HG03103 (cell line): ENCODE measurements at regions not wholly inside any gene's neighbourhood (a gene's known extent, or its start where the extent isn't known, plus 50 kb on each side); places are given as distances from the start of the nearest gene placed in this dataset.
A peak's percentile ranks its signal among the peaks of the same experiment; 100 is the strongest.
"Not testable (repeated sequence)": the region's sequence is repeated elsewhere in the genome, so short reads cannot be mapped to it uniquely, and the experiment has no call there.

ENCODE experiments used
- ATAC-seq: cut with Tn5 transposase; IDR thresholded peaks from one replicate; pipeline ENCODE4 v1.9.1; 2021; ENCODE audit warnings: low read depth; ENCODE audit not compliant: unreplicated experiment

DNA sequence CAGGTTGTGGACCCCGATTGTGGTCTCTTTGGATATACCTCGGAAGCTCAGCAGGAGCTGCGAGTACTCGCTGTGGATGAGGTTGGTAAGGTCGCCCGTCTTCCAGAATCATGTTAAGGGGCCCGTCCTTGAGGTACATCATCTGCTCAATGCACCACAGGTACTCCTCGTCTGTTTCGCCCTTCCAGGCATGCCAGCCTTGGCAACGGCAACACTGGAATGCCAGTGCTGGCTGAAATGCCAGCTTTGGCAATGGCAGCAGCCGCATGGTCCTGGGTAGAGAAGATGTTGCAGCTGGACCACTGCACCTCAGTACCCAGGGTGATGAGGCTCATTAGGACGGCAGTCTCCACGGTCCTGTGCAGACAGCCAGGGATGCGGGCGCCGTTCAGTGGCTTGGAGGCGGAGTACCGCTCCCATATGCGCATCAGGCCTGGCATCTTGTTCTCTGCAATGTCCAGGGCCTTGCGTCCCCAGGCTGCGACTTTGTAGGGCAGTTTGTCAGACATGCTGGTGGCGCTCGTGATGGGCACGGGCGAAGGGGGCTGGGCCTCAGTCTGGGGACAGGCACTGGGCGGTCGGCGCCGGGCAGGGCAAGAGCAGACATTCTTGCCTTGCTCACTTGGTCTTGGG is 122.2 kb upstream of the NXPH2 start:
- ATAC-seq: no peak

DNA sequence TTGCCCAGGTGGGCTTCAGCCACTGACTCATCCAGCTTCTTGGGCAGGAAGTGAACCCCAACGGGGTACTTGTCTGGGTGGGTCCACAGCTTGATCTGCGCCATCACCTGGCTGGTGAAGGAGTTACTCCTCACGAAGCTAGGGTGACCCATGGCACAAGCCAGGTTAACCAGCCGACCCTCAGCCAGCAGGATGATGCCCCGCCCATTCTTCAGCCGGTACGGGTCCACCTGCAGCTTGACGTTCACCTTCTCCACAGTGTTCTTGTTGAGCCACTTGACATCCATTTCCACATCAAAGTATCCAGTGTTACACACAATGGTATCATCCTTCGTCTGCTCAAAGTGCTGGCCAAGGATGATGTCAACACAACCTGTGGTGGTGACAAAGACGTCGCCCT is 121.3 kb upstream of the NXPH2 start:
- no peak for ATAC-seq

DNA sequence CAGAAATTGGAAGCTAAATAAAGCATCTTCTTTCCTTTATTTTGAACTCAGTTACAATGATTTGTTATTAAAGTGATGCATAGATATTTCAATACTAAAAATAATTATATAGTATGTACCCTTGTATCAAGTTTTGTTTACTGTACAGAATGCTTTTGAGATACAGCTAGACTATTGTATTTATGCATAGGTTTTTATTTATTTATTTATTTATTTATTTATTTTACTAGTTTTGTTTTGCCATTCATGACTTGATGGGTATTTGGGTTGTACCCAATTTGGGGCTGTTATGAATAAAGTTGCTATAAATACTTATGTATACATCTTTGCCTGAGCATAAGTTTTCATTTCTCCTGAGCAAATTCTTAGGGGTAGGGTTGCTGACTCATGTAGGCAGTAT is 118.7 kb upstream of the NXPH2 start:
- no peak for ATAC-seq

DNA sequence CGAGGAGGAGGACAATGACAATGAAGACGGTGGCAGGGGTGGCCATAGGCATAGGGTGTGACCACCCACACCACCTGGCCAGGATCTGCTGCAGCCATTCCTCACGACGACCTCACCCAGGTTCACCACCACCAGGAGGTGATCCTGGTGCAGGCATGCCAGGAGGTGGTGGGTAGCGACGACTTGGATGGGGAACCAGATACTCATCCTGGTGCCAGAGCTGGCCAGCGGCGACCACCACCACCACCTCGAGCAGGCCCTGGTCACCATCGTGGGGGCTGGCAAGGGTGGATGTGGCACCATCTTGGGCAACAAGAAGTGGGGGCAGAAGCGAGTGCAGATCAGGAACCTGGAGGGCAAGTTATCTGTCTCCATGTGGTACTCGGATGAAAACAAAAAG is 117.1 kb upstream of the NXPH2 start:
- ATAC-seq: no peak

DNA sequence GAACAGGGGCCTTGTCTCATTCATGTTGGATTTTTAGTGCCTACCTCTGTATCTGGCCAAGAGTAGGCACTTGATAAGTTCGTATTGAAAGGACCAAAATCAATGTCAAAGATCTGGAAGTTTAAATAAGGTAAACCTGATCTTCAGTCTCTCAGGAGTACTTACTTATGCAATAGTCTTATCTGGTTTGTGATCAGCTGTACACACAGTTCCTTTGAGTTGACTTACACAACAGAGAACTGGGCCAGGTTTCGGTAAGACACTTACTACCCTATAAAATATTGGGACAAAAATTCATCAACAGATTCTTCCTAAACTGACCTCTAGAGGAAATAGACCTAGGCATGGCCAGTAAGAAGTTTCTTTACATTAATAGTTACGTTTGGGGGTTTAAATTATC is 113.6 kb upstream of the NXPH2 start:
- ATAC-seq: no peak

DNA sequence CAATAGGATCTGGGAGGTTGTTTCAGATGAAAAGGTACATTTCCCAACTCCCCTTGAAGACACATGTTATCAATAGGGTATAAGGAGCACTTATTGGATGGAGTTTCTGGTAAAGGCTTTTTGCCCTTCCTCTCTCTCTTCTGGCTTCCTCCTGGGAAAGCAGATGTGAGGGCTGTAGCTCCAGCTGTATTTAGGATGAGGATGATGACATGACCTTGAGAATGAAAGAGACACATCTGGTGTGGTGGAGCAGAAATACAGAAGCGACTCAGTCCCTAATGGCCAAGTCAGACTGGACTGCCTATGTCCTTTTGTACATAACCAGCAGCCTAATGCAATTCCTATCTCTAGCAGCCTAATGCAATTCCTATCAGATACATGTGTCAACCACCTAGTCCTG is 100.9 kb upstream of the NXPH2 start:
- ATAC-seq: no peak

DNA sequence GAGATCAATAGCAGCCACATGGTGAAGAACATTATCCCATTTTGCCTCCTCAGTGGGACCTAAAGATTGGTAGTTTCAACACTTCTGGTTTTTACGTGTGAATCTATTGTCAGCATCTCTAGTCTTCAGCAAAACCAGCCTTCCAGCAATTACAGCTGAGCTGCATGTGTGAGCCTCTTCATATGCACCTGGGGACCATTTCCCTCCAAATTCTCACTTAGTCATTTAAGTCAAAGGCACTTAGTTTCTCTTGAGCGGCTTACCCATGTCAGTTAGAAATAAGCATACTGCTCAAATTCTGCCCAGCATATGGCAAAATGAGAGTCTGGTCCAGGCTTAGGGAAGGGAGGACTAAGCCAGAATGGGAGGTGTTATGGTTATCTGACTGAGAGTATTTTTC is 99.7 kb upstream of the NXPH2 start:
- no peak for ATAC-seq

DNA sequence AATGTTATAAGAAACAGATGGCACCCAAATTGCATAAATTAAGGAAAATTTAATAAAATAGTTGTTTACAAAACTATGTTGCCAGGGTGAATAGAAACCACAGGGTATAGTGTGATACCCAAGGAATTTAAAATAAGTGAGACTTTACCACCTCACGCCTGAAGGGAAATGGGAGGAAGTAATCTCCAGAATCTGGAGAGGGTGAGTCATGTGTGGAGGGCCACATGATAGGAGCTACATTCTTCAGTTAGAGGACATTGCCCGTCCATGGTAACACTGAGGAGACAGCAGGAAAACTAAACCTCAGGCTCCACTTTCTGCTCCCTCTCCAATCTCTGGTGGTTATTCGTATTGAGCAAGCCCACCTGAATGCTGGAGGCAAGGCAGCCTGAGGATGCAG is 97.2 kb upstream of the NXPH2 start:
- no peak for ATAC-seq

DNA sequence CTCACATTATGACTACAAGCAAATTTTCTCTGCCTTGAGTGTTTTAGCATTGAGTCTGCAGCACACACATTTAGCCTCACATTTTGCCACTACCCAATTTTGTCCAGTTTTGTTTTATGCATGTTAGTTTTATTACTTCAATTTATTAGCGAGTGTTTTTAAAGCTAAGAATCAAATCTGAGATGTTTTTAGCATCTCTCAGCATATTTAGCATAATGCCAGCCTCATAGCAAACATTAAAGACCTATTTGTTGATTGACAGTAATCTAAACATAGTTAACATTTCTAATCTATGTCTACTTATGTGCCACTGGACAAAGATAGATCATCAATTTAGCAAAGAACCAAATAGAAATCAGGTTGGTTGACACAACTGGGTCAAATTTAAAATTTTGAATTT is 94.1 kb upstream of the NXPH2 start:
- no peak for ATAC-seq

DNA sequence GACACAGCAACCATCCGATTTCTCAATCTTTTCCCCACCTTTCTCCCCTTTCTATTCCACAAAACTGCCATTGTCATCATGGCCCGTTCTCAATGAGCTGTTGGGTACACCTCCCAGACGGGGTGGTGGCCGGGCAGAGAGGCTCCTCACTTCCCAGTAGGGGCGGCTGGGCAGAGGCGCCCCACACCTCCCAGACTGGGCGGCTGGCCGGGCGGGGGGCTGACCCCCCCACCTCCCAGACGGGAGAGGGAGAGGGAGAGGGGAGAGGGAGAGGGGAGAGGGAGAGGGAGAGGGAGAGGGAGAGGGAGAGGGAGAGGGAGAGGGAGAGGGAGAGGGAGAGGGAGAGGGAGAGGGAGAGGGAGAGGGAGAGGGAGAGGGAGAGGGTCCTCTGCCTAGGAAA is 91.9 kb upstream of the NXPH2 start:
- ATAC-seq: not testable (repeated sequence)

DNA sequence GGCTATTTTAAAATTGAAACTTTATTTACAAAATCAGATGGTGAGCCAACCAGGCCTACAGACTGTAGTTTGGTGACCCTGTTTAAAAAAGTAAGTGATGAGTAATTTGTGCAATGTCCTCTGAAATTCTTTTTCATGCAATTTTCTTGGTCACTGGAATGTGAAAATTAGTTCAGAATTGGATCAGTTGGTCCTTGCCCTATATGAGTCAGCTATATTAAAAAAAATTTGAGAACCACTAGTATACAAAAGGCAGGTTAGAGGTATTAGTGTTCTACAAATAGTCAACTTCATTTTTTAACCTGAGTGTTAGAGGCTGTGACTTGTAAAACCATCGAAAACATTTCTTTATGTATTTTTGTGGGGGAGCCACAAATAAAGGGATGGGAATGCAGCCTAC is 91.1 kb upstream of the NXPH2 start:
- no peak for ATAC-seq

DNA sequence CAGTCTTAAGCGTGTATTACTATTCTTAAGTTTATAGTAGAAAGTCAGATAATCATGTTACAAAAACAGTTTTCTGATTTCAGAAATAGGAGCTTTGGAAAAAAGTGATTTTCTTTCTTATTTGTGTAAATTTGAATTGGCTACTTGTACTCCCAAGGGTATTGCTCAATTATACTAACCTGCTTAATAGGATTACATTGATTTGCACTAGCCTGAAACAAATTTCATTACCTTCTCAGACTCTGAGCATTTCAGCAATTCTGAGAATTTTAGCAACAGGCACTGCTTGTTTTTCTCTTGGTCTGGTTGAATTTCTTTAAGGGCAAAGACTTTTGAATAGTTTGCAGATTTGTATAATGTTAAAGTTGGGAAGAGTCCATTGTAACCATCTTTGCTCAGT is 87.2 kb upstream of the NXPH2 start:
- ATAC-seq: no peak

DNA sequence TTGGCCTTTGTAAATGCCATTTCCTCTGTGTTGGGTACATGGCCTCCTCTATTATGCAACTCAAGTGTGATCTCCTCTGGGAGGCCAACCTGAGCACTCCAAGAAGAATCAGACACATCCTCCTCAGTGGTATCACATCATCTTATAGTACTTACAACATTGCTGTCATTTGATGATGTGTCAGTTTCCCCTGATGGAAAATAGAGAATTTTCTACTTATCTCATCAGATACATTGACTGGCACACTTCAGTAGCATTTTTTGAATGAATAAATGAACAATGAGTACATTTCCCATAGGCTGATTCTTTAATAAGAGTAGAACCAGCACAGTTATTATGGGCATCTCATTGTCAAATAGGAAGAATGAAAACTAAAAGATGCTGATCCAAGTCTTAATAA is 86.6 kb upstream of the NXPH2 start:
- no peak for ATAC-seq

DNA sequence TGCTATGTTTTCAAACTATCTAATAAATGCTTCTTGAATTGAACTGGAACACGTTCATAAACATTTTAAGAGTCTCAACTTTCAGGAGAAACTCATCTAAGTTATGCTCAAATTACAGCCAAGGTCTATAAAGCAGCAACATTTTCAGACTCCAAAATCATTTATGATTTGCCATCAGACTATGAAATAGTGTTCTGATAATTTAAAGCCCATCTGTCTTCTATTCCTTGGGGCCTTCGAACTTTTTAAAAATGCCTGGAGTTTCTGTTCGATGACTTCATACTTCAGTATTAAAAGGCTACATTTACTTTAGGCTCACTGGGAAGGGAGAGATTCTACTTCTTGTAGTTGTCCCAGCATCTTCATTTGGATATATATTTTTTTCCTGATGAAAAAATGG is 73.6 kb upstream of the NXPH2 start:
- ATAC-seq: no peak

DNA sequence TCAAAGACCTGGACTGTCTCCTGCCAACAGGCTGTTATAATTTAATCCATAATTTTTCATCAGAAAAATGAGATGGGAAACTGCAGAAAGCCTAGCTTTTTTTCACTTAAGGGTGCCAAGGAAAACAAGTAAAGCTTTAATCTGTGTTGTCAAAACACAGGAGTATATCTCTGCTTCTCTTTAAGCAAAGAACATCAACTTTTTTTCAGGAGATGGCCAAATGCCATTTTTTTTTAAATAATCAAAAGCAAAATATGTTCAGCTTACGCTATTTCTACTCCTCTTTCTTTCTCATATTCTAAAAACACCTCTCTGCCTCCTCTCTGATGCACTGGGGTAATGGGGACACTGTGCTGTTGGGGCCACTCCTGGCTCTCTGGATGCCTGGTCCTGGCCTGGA is 73.1 kb upstream of the NXPH2 start:
- ATAC-seq: no peak

DNA sequence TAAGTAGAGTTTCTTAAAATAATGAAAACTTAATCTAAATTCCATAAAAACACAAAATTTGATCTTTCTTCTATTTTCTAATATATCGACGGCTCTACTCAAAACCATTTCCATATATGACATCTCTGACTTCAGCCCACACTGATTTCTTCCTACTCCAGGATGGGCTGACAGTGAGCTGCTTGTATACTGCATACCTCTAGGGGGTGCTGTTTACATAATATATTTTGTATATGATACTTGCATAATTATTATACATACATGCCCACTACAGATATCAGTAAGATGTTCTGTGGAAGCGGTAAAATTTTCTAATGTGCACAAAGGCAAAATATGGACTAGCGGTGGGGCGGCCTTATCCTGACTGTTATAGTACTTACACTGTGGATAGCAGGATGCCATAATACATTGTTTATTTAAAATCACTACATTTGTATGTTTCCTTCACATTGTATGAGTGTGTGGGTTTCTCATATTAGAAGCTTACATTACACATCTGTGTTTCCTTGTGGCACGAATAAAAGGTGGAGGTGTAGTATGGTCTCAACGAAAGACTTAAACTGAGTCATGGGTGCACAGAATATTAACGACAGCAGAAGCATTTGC is 66.1 kb upstream of the NXPH2 start:
- ATAC-seq: peak; percentile 93

DNA sequence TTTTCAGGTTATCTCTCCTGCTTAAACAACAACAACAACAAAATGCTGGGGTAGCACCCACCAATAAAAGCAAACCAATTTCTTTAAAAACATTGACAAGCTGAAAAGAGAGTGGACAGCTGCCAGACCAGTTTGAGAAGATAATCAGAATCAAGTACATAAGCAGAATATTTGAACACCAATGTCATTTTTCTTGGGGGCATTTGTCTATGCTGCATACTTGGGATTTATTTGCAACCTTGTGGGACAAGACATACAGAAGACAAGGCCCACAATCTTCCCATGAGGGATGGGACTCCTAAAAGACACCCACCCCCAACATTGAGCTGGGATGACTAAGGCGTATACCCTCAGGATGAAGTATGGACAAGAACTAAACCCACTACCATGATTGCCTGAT is 62.2 kb upstream of the NXPH2 start:
- ATAC-seq: no peak

DNA sequence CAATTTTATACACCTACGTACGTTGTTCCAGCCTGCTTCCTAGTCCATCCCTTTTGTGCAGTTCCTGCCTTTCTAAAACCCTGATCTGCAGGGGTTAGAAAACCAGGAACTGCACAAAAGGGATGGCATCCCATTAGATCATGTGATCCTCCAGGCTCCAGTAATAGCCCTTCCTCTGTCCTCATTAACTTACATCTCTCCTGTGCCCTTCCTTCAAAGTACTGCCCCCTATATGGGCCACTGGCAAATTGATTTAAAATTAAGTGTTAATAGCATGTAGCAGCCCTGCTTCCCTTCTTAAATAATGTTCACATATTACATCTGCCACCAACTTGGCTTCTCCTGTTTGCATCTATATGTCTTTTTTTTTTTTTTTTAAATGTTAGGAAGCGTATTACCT is 61.3 kb upstream of the NXPH2 start:
- no peak for ATAC-seq

DNA sequence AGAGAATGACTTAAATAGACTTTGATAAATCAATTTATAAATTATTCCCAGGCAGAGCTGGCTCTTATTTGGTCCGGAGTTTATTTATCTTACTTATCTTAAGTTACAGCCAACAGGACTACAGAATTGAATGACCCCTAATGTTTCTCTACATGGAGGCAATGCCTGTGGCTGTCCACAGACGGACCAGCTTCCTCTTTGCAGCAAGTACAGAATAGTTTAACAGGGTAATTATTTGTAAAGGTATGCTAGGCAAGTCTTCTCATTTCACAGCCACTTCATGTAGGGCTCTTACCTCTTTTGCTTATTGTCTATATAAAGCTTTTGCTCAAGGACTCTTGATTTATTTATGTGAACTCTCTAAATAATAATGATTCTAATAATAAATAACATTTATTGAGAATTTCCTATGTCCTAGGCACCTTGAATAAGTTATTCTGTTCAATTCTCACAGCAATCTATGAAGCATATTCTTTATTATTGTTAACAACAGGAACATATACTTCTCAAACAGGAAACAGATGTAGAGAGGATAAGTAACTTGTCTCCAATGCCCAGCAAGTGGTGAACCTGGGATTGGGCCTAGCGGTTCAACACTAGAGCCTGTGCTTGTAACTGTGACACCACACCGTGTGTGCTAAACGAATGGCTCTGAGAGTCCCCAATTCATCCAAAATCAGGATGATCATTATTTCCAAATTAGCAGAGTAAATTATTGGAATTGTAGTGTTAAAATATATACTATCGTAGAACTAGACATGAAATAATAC is 58.8 kb upstream of the NXPH2 start:
- no peak for ATAC-seq

DNA sequence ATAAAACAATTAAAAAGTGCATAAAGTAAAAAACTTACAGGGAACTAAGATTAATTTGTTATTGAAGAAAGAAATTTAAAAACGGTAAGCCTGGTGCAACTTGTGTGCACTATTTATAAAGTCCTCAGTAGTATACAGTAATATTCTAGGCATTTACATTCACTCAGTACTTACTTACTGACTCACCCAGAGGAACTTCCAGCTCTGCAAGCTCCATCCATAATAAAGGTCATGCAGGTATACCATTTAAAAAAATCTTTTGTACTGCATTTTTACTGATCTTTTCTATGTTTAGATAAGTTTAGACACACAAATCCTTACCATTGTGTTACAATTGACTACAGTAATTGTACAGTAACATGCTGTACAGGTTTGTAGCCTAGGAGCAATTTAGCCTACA is 51.5 kb upstream of the NXPH2 start:
- no peak for ATAC-seq

DNA sequence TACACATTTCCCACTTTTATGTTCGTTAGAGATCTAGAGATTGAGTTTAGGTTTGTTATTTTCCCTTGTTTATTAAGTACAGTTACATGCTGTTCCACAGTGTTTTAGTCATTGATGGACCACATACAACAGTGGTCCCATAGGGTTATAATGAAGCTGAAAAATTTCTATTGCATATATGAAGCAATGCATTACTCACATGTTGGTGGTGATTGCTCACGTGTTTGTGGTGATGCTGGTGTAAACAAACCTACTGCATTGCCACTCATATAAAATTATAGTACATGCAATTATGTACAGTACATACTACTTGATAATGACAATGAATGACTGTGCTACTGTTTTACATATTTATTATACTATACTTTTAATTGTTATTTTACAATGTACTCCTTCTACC is 51.0 kb upstream of the NXPH2 start:
- ATAC-seq: no peak

DNA sequence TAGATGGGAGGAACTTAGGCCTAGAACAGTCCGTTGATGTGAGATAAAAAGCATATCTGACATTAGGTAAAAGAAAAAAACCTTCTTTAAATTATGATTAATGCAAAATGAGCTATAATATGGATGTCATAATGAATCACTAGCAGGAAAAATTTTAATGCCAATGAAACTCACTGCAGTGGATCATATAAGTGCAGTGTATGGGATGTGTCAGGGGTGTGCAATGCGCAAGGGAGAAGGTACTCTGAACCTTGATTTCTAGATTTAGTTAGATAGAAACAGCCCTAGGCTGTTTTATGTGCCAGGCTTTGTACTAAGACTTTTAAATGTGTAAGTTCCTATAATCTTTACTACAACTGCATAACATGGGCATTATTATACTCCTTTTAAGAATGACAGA is 50.4 kb upstream of the NXPH2 start:
- ATAC-seq: no peak
